Colon (tissue), 2 donors: ENCODE measurements at regions not wholly inside any gene's neighbourhood (a gene's known extent, or its start where the extent isn't known, plus 50 kb on each side); places are given as distances from the start of the nearest gene placed in this dataset.
"Not testable (repeated sequence)": the region's sequence is repeated elsewhere in the genome, so short reads cannot be mapped to it uniquely, and the experiment has no call there.

Experiments
- FAIRE-seq: peaks from 2 replicates; lab custom pipeline; 2012; peaks lifted over from hg19 to GRCh38; lab: Jason Lieb, UNC
- donor health status: control.
- donor health status: control.

- no peak for FAIRE-seq
Observed at GRCh38 chr19:28555317-28555716, 657.6 kb downstream of the UQCRFS1 start.

DNA sequence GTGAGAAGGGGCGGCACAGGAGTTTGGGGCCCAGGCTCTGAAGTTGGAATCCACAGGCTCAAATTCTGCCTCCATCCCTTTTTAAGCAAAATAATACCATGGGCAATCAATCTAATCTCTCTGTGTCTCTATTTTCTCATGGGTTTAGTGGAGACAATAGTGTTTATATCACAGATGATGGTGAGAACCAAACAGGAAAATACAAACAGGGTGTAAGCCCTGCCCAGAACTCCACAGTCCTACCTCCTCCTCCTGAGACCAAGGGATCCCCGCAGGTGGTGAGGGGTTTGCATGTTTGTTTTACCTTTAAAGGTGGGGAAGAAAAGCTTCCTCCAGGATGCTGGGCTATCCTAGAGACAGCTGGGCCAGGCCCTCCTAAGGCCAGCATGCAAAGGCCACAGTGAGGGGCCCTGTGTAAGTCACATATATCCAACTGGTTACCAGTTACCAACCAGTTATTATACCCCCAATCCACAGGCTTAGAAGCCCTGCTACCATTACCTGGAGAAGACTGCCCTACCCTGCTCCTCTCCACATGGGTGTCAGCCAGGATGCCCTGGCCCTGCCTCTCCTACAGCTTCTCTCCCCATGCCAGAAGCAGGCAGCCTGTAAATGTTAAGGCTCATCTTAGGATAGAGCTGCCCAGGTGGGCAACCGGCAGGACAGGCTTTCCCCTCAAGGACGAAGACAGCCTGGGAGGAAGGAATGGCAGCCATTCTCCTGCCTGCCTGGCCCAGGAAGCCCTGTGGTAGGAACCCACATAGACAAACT is 658.4 kb downstream of the UQCRFS1 start:
- no peak for FAIRE-seq

GRCh38 chr19:28553764-28554163 is 659.2 kb downstream of the UQCRFS1 start:
- FAIRE-seq = no peak

DNA sequence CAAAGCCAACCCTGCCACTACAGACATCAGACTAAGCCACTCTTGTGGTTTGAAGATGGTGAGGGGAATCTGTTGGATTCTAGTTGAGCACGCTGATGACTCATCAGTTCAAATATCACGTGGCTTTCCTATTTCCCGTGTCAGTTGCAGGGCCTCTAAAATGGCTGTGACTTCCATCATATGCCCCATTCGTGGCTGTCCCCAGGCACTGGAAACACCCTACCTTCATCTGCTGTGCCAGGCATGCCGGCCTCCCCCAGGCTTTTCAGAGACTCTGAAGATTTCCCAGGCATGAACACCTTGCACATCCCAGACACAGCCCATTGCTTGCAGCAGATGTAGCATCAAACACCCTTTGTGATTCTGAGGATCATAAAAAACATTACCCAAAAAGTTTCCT is 659.9 kb downstream of the UQCRFS1 start:
- FAIRE-seq = no peak

DNA sequence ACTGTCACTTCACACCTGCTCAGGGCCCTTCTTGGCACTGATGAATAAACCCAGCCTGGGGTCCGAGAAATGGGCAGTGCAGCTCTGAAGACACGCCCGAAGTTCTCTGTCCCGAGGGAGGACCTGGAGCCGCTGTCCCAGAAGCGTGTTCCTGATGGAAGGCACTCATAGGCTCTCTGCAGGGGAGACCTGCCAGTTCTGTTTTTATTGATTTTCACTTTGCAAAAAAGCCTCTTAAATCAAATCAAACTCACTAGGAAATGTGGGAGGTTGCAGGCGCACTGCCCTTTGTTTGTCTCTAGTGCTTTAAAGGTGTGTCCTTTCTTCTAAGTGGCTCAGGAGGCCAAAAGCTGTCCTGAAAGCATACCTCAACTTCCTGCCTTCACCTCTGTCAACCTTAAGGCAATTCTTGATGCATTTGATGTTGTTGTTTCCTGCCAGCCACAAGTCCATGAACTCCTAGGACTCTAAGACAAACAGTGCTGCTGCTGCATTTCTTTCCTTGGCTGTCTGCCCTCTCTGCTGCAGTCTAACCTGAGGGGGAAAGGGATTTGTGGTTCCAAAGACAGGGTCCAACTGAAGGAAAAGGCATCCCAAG is 663.2 kb downstream of the UQCRFS1 start:
- no peak for FAIRE-seq

DNA sequence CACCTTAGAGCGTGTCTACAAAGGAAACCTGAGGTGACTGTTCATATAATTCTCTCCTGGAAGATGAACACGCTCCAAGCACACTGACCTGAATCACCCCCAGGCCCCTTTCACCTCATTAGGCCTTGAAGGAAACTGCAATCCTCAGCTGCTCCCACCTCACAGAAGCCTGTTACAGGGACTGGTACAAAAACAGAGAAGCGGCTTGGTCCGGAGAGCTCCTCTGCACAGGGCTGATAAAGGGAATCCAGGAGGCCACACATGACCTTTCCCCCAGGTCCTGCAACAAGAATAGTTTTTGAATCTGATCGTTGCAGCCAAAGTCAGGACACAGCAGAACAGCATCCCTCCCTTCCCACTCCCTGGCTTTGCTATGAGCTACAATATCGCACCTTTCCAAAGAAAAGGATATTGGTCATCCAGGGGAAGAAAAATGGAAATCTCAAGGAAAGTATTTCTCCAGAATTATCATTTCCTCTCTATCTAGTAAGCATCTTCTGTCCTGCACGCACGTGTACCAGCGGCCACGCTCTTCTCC is 666.7 kb downstream of the UQCRFS1 start:
- FAIRE-seq = no peak

GRCh38 chr19:28545397-28545796 is 667.6 kb downstream of the UQCRFS1 start:
- not testable (repeated sequence) for FAIRE-seq

DNA sequence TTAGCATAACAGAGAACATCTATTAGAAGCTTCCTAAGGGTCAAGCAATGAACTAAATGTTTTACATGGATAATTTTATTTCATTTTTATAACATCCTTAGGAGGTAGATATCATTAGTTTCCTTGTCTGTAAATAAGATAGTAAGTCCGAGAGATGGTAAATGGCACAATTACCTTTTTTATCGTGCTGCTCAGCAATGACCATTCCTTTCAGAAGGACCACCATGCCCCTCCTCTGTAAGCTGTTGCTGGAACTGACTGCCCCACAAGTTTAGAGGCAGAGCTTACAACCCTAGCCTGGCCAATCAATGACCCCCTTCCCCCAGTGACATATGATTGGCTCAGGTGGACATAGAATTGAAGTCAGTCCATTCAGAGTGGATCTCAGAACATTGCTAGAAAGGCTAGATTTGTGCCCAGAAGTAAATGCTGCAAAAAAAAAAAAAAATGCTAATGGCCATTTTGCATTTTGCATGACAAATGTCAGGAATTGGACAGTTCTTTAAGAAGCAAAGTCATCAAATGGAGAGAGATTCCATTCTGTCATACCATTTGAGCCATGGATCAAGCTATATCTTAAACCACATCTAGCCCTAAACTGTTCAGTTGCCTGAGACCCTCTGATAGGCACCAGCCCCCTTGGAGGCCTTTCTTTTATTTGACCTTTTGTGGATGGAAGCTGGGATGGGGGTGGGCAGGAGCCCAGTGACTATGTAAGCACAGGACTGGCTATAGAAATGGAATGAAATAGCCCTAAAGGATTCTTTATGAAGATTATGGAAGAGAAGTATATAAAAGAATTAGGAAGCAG is 668.3 kb downstream of the UQCRFS1 start:
- no peak for FAIRE-seq

DNA sequence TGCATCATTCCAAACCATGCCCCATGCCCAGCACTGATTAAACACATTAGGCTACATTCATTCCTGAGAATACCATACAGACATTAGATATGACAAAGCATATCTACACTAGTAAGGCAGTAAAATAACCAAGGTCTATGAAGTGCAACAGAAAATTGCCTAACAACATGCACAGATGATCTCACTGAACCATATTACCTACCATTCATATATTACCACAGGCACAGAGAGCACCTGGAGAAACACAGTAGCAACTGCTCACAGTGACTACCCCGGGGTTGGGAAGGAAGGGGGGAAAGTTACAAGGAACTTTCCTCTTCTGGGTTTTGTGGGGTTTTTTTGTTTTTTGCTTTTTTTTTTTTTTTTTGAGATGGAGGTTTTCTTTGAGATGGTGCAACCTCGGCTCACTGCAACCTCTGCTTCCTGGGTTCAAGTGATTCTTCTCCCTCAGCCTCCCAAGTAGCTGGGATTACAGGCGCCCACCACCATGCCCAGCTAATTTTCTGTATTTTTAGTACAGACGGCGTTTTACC is 669.6 kb downstream of the UQCRFS1 start:
- no peak for FAIRE-seq

DNA sequence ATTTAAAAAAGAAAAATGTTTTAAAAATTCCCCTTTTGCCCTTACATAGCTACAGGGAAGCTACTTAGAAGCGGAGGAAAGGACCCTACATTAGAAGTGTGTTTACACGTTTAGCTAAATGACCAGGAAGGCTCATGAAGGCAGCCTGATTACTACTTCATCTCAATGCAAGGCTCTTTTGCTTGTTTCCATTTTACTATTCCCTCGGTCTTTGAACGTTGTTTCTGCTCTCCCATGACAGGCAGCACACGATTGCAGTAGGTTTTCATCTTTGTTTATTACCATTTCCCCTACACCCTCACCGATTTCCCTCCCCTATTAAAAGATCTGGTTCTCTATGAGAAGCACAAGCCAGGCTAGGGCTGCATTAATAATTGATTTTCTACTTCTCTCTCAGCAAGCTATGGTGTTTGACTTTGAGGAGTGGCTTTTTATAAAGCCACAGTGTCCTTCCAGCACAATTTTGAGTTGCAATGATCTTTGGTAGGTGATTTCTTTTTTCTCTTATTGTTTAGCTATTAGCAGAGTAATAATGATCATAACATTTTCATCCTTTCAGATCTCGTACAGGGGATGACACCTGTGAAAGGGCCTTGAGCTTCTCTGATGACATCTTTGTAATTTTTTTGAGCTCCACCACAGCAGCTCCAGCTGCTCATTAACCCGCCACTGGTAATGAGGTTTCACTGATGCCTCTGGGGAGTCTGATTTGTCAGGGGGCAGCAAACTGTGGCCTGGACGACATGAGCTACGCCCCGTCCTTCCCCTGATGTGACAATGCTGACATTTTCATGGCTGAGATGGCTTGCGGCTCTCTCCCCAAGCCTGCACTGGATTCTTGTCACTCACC is 670.3 kb downstream of the UQCRFS1 start:
- no peak for FAIRE-seq

- FAIRE-seq = no peak
Observed at GRCh38 chr19:28541602-28542393, 671.2 kb downstream of the UQCRFS1 start.

- FAIRE-seq = no peak
Observed at GRCh38 chr19:28541029-28541428, 671.9 kb downstream of the UQCRFS1 start.

DNA sequence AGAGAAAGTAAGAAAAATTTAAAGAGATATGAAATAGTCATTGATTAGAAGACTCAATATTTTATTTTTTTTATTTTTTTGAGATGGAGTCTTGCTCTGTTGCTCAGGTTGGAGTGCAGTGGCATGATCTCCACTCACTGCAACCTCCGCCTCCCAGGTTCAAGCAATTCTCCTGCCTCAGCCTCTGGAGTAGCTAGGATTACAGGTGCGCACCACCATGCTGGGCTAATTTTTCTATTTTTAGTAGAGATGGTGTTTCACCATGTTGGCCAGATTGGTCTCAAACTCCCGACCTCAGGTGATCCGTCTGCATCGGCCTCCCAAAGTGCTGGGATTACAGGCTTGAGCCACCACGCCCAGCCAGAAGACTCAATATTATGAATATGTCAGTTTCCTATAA is 672.6 kb downstream of the UQCRFS1 start:
- not testable (repeated sequence) for FAIRE-seq

DNA sequence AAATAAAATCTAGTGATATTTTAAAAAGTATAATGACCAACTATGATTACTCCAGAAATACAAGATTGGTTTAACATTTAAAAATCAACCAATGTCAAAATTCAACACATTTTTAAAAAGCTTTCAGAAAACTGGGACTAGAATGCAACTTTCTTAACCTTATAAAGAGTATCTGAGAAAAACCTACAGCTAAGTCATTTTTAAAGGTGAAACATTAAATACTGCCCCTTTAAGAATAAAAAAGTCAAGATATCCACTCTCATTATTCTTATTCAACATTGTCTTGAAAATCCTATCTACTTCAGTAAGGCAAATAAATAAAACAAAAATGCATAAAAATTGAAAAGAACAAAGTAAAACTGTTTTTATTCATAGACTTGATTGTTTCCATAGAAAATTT is 673.2 kb downstream of the UQCRFS1 start:
- FAIRE-seq = no peak

DNA sequence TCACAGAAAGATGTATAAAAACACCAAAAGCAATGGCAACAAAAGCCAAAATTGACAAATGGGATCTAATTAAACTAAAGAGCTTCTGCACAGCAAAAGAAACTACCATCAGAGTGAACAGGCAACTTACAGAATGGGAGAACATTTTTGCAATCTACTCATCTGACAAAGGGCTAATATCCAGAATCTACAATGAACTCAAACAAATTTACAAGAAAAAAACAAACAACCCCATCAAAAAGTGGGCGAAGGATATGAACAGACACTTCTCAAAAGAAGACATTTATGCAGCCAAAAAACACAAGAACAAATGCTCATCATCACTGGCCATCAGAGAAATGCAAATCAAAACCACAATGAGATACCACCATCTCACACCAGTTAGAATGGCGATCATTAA is 674.4 kb downstream of the UQCRFS1 start:
- FAIRE-seq = not testable (repeated sequence)

- FAIRE-seq = peak; percentile 81
Observed at GRCh38 chr19:28537896-28538295, 675.1 kb downstream of the UQCRFS1 start.

DNA sequence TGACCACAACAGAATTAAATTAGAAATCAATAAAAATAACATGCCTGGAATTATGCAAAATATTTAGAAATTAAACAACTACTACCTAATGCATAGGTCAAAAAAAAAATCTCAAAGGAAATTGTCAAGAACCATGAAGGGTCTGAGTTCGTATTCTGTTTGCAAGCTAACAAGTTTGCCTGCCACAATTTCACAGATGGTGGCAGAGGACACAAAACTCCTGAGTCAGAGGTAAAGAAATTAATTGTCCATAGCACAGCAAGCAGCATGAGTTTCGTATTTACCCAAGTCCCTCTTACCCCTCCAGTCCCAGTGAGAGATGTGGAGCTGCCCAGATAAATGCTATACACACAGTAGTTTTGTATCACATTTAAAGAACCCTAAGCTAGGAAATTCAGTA is 675.9 kb downstream of the UQCRFS1 start:
- no peak for FAIRE-seq

DNA sequence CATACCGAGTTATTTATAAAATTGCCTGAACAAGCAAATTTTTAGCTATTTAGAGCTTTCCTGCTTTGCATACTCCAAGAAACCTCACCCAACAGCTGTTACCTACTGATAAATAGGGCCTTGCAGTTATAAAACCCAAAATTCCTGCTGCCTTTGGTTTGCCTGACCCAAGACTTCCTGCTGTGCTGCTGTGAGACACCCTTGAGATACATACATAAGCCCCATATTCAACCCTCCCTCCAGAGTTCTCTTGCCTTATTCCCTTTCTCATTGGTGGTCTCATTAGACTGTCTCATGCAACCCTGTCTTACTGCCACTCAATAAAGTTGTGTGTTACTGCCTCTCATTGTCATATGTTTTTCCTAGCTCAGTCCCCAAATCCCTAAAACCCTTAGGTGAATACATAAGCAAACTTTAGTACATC is 677.6 kb downstream of the UQCRFS1 start:
- FAIRE-seq = no peak

- no peak for FAIRE-seq
Observed at GRCh38 chr19:28534766-28535351, 678.1 kb downstream of the UQCRFS1 start.

DNA sequence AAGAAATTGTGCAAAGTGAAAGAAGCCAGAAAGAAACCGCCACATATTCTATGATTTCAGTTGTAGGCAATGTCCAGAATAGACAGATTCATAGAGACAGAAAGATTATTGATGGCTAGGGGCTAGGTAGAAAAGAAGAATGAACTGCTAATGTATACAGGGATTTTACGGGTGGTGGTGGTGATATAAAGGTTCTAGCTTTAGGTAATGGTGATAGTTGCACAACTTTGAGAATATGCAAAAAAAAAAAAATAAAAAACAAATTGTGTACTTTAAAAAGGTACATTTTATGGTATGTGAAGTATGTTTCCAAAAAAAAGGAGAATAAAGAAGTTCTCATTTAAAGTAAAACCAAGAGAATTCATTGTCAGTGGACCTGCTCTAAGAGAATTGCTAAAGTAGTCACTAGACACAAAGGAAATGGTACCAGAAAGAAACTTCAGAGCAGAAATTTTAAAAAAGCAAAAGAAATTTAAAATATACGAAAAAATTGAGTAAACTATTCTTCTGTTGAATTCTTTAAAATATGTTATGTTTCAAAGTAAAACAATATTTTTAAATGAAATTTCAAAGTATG is 680.1 kb downstream of the UQCRFS1 start:
- no peak for FAIRE-seq
